MM.1S (cell line): ENCODE measurements at regions not wholly inside any gene's neighbourhood (a gene's known extent, or its start where the extent isn't known, plus 50 kb on each side); places are given as distances from the start of the nearest gene placed in this dataset.
"Not testable (repeated sequence)": the region's sequence is repeated elsewhere in the genome, so short reads cannot be mapped to it uniquely, and the experiment has no call there.

Source experiments
- DNase-seq: peaks from one replicate; pipeline ENCODE4 v3.0.0-alpha.2; 2015
- H2AFZ ChIP-seq: fragments of 300-600 bp; sonication (generic); 2 replicates; pipeline ENCODE4 v1.6.0; 2016; ENCODE audit warnings: antibody characterized with exemption, low read length
- H3F3A ChIP-seq: fragments of 300-600 bp; sonication (generic); 2 replicates; pipeline ENCODE4 v1.6.1; 2016; ENCODE audit warnings: mild to moderate bottlenecking, antibody characterized with exemption, low read length, moderate library complexity, mixed read lengths; ENCODE audit not compliant: insufficient read depth
- H3K27ac ChIP-seq: fragments of 300-600 bp; sonication (generic); 2 replicates; pipeline ENCODE4 v1.5.1; 2016; ENCODE audit warnings: mild to moderate bottlenecking, low read length
- H3K27me3 ChIP-seq: fragments of 300-600 bp; sonication (generic); replicated peaks from 2 replicates; pipeline ENCODE4 v1.6.0; 2016; ENCODE audit warnings: low read length; ENCODE audit not compliant: insufficient read depth
- H3K36me3 ChIP-seq: fragments of 300-600 bp; sonication (generic); replicated peaks from 2 replicates; pipeline ENCODE4 v1.6.1; 2016; ENCODE audit warnings: mild to moderate bottlenecking, low read length, mixed read lengths; ENCODE audit not compliant: insufficient read depth
- H3K4me1 ChIP-seq: fragments of 300-600 bp; sonication (generic); 2 replicates; pipeline ENCODE4 v1.6.1; 2016; ENCODE audit warnings: low read length, mixed read lengths
- H3K4me2 ChIP-seq: fragments of 300-600 bp; sonication (generic); 2 replicates; pipeline ENCODE4 v1.6.0; 2016; ENCODE audit warnings: low read depth, low read length
- H3K4me3 ChIP-seq: fragments of 300-600 bp; sonication (generic); 2 replicates; pipeline ENCODE4 v1.5.1; 2016; ENCODE audit warnings: low read length, mixed read lengths
- H3K79me2 ChIP-seq: fragments of 300-600 bp; sonication (generic); 2 replicates; pipeline ENCODE4 v1.6.1; 2016; ENCODE audit warnings: mixed run types, low read length, mixed read lengths
- H3K9ac ChIP-seq: fragments of 300-600 bp; sonication (generic); 2 replicates; pipeline ENCODE4 v1.6.1; 2016; ENCODE audit warnings: low read length, mixed read lengths
- H3K9me2 ChIP-seq: fragments of 300-600 bp; sonication (generic); replicated peaks from 2 replicates; pipeline ENCODE4 v1.6.1; 2016; ENCODE audit warnings: mild to moderate bottlenecking, low read length, mixed read lengths; ENCODE audit not compliant: insufficient read depth
- H3K9me3 ChIP-seq: fragments of 300-600 bp; sonication (generic); replicated peaks from 2 replicates; pipeline ENCODE4 v1.6.1; 2016; ENCODE audit warnings: mild to moderate bottlenecking, low read length, mixed read lengths; ENCODE audit not compliant: insufficient read depth
- H4K20me1 ChIP-seq: fragments of 300-600 bp; sonication (generic); 2 replicates; pipeline ENCODE4 v1.6.1; 2016; ENCODE audit warnings: mild to moderate bottlenecking, low read length, moderate library complexity, mixed read lengths; ENCODE audit not compliant: insufficient read depth
- CTCF ChIP-seq: fragments of 300-600 bp; sonication (generic); IDR thresholded peaks from 2 replicates; pipeline ENCODE4 v1.5.1; 2016; ENCODE audit warnings: antibody characterized with exemption, low read length, mixed read lengths
- EZH2 ChIP-seq: fragments of 300-600 bp; sonication (generic); optimal IDR thresholded peaks from 2 replicates; pipeline ENCODE3; 2017; ENCODE audit warnings: low read depth, mild to moderate bottlenecking, antibody characterized with exemption, low read length, mixed read lengths
- EZH2phosphoT487 ChIP-seq: fragments of 300-600 bp; sonication (generic); IDR thresholded peaks from 2 replicates; pipeline ENCODE4 v1.6.1; 2018; ENCODE audit warnings: antibody characterized with exemption, low read length

DNA sequence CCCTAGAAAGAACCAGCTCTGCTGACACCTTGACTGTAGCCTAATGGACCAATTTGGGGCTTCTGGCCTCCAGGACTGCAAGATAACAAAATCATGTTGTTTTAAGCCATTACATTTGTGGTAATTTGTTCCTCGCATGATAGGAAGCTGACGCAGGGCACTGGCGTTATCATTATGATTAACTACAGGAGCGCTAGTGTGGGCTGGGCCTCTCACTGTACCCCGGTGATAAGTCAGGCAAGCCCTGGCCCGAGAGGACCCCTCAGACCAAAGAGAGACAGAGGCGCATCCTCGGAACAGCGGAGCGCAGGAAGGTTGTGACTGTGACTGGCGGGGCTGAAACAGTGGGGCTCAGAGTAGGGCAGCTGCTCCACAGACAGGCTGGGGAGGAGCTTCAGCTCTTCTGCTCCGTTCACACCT is 150.3 kb upstream of the CHST15 start:
- Histone ChIP-seq H3F3A (no peaks in the 10 kb centered on the region), H3K9me3 (no peaks in the 10 kb centered on the region), H4K20me1 (no peaks in the 10 kb centered on the region), H3K36me3 (no peaks in the 10 kb centered on the region), H3K27ac (no peak overlapping the region), H3K79me2 (no peaks in the 10 kb centered on the region), H3K27me3 (no peaks in the 10 kb centered on the region), H3K9me2 (no peaks in the 10 kb centered on the region), H3K4me2 (no peak overlapping the region), H3K9ac (no peak overlapping the region), H3K4me3 (no peak overlapping the region), H3K4me1 (no peaks in the 10 kb centered on the region), H2AFZ (no peak overlapping the region)
- TF ChIP-seq CTCF, result no peak
- no peak for TF ChIP-seq EZH2phosphoT487
- no peak for TF ChIP-seq EZH2
- no peak for DNase-seq

DNA sequence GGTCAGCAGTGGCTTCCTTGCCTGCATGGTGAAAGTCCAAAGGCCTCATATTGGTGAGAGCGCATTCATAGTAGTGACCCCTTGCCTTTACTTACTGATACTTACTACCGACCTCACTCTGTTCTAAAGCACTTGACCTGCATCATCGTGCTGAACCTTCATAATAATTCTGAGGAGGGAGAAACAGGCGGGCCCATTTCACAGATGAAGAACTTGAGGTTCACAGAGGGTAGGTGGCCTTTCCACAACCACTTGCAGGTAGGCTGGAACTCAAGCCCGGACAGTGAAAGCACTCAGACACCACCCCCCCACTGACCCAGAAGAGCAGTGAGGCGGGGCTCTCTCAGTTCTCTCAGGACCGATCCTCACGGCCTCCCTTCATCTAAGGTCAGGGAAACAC is 149.4 kb upstream of the CHST15 start:
- no peaks in the 10 kb centered on the region for H3K27me3 ChIP-seq
- H3K4me3 ChIP-seq, result no peak overlapping the region
- no peak for DNase-seq
- H3K9ac ChIP-seq, result no peak overlapping the region
- H3K4me2 ChIP-seq, result no peak overlapping the region
- no peaks in the 10 kb centered on the region for H3K36me3 ChIP-seq
- no peaks in the 10 kb centered on the region for H3K9me2 ChIP-seq
- TF ChIP-seq CTCF, result no peak
- TF ChIP-seq EZH2, result no peak
- TF ChIP-seq EZH2phosphoT487, result no peak
- no peak overlapping the region for H3K27ac ChIP-seq
- no peaks in the 10 kb centered on the region for H3K9me3 ChIP-seq
- no peaks in the 10 kb centered on the region for H3F3A ChIP-seq
- H2AFZ ChIP-seq, result no peak overlapping the region
- H3K4me1 ChIP-seq, result peaks cover 7% of the 10 kb centered on the region
- no peaks in the 10 kb centered on the region for H3K79me2 ChIP-seq
- no peaks in the 10 kb centered on the region for H4K20me1 ChIP-seq

DNA sequence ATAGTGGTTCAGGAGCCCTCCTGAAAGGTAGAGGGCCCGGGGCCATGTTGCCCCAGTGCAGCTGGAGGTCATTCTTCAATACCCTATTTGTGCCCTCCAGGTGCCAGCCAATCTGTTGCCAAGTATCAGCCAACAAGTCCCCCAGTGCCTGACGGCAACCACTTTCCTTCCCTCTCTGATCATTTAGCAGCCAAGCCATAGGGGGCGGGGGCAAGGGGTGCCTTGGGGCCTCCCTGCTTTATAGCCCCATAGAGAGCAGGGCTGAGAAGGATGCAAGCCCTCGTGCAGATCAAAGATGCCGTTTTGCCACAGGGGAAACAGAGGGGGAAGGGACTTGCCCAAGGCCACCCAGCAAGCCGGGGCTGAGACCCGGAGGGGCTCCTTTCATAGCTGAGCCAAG is 149.0 kb upstream of the CHST15 start:
- Histone ChIP-seq H3K9me2 (no peaks in the 10 kb centered on the region), H4K20me1 (no peaks in the 10 kb centered on the region), H2AFZ (no peak overlapping the region), H3K9me3 (no peaks in the 10 kb centered on the region), H3K9ac (no peak overlapping the region), H3K4me1 (peaks cover 11% of the 10 kb centered on the region), H3K4me2 (no peak overlapping the region), H3K27me3 (no peaks in the 10 kb centered on the region), H3K4me3 (no peak overlapping the region), H3F3A (no peaks in the 10 kb centered on the region), H3K36me3 (no peaks in the 10 kb centered on the region), H3K79me2 (no peaks in the 10 kb centered on the region), H3K27ac (no peak overlapping the region)
- TF ChIP-seq CTCF (no peak), EZH2 (no peak), EZH2phosphoT487 (no peak)
- no peak for DNase-seq

DNA sequence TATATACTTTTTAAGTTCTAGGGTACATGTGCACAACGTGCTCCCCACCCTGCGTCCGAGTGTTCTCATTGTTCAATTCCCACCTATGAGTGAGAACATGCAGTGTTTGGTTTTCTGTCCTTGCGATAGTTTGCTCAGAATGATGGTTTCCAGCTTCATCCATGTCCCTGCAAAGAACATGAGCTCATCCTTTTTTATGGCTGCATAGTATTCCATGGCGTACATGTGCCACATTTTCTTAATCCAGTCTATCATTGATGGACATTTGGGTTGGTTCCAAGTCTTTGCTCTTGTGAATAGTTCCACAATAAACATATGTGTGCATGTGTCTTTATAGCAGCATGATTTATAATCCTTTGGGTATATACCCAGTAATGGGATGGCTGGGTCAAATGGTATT is 148.1 kb upstream of the CHST15 start:
- H4K20me1 ChIP-seq, H3K9me3 ChIP-seq, H2AFZ ChIP-seq, DNase-seq, H3K79me2 ChIP-seq, H3K27ac ChIP-seq, H3K9ac ChIP-seq, H3K27me3 ChIP-seq, H3K4me2 ChIP-seq, H3F3A ChIP-seq, H3K4me3 ChIP-seq, H3K9me2 ChIP-seq, H3K36me3 ChIP-seq: not testable (repeated sequence)
- peaks cover 16% of the 10 kb centered on the region for H3K4me1 ChIP-seq
